ENCODE measurements at regions not wholly inside any gene's neighbourhood (a gene's known extent, or its start where the extent isn't known, plus 50 kb on each side); places are given as distances from the start of the nearest gene placed in this dataset.

DNA sequence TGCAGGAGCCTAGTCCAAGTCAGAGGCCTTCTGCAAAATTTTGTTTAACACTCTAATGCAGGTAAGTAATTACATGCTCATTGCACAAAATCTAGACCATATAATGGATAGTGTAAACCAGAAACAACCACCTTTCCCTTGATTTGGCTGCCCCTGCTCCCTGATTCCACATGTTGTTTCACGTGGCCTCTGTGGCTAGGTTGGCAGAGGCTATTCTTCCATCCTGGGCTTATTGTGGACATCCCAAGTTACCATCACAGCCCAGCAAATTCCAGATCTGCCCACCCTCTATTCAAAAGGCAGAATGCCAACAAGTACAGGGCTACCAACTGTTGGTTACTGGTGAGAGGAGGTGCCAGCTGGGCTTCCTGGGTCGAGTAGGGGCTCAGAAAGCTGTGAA, 794.5 kb upstream of the GRM7 start:
- TF ChIP-seq POLR2A (IDR thresholded peaks at IDR 0.05) = no peak
- TF ChIP-seq, protein P1, sequence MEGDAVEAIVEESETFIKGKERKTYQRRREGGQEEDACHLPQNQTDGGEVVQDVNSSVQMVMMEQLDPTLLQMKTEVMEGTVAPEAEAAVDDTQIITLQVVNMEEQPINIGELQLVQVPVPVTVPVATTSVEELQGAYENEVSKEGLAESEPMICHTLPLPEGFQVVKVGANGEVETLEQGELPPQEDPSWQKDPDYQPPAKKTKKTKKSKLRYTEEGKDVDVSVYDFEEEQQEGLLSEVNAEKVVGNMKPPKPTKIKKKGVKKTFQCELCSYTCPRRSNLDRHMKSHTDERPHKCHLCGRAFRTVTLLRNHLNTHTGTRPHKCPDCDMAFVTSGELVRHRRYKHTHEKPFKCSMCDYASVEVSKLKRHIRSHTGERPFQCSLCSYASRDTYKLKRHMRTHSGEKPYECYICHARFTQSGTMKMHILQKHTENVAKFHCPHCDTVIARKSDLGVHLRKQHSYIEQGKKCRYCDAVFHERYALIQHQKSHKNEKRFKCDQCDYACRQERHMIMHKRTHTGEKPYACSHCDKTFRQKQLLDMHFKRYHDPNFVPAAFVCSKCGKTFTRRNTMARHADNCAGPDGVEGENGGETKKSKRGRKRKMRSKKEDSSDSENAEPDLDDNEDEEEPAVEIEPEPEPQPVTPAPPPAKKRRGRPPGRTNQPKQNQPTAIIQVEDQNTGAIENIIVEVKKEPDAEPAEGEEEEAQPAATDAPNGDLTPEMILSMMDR (IDR thresholded peaks at IDR 0.05) = no peak
- no peak for TF ChIP-seq POLR2AphosphoS5 (IDR thresholded peaks at IDR 0.05)
